K562 (cell line): ENCODE measurements at regions not wholly inside any gene's neighbourhood (a gene's known extent, or its start where the extent isn't known, plus 50 kb on each side); places are given as distances from the start of the nearest gene placed in this dataset.

Source experiments
- NBN ChIP-seq: fragments of 450-650 bp; IDR thresholded peaks from 2 replicates; pipeline ENCODE4 v1.6.1; 2016; ENCODE audit warnings: low read depth, mild to moderate bottlenecking
- NFRKB ChIP-seq: fragments of 450-650 bp; IDR thresholded peaks from 2 replicates; pipeline ENCODE4 v1.6.1; 2016; ENCODE audit warnings: low read depth
- PURB ChIP-seq: sonication (generic); formaldehyde crosslinking; IDR thresholded peaks from 2 replicates; pipeline ENCODE4 v1.9.0; 2021; ENCODE audit warnings: low read depth, mild to moderate bottlenecking, missing genetic modification reagents
- U2AF2 ChIP-seq: fragments of 200-400 bp; formaldehyde crosslinking; optimal IDR thresholded peaks from 2 replicates; pipeline ENCODE3; 2017; ENCODE audit warnings: low read depth, mild to moderate bottlenecking, low read length
- TF ChIP-seq, protein P1 (sequence below), 3 experiments: IDR thresholded peaks in 2 of 3; conservative IDR thresholded peaks in 1 of 3; 2 replicates each; pipeline ENCODE4 v1.5.1; 2011 to 2012; ENCODE audit warnings: low read length in 3 of 3, mild to moderate bottlenecking in 3 of 3, control low read depth in 2 of 3, improper control_type of control experiment in 1 of 3, inconsistent platforms in 1 of 3, low read depth in 1 of 3, mixed read lengths in 1 of 3, moderate library complexity in 1 of 3; ENCODE audit not compliant: insufficient read depth in 2 of 3
- TF ChIP-seq, protein P2 (sequence below): conservative IDR thresholded peaks from 2 replicates; pipeline ENCODE4 v1.6.1; 2011; ENCODE audit warnings: low read depth, mild to moderate bottlenecking, low read length; ENCODE audit not compliant: control insufficient read depth

DNA sequence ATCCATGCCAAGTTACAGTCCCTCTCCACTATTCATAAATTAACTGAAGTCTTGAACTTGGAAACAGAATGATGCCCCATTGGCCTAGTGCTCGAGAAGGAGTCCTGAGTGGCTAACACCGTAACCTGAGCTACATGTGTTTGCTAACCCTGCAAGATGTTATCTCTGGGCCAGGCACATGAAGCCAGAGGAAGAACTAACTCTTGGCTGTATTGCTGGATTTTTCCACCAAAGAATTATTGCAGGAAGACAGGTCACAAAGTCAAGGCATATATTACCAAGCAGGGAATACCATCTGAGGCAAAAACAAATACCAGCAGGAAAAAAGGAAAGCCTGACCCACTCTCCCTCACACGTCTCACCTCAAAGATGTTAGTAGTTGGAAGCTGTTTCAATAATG is 148.9 kb upstream of the PHACTR1 start:
- TF ChIP-seq NBN (no peak), NFRKB (no peak), PURB (no peak), U2AF2 (no peak)
- TF ChIP-seq, protein P1, sequence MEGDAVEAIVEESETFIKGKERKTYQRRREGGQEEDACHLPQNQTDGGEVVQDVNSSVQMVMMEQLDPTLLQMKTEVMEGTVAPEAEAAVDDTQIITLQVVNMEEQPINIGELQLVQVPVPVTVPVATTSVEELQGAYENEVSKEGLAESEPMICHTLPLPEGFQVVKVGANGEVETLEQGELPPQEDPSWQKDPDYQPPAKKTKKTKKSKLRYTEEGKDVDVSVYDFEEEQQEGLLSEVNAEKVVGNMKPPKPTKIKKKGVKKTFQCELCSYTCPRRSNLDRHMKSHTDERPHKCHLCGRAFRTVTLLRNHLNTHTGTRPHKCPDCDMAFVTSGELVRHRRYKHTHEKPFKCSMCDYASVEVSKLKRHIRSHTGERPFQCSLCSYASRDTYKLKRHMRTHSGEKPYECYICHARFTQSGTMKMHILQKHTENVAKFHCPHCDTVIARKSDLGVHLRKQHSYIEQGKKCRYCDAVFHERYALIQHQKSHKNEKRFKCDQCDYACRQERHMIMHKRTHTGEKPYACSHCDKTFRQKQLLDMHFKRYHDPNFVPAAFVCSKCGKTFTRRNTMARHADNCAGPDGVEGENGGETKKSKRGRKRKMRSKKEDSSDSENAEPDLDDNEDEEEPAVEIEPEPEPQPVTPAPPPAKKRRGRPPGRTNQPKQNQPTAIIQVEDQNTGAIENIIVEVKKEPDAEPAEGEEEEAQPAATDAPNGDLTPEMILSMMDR (IDR thresholded peaks at IDR 0.05 in 2 of 3, conservative IDR thresholded peaks at IDR 0.05 in 1 of 3; ENCODE audit: insufficient read depth in 2 of 3, low read depth in 1 of 3, low read length in 3 of 3), result no peak
- TF ChIP-seq, protein P2, sequence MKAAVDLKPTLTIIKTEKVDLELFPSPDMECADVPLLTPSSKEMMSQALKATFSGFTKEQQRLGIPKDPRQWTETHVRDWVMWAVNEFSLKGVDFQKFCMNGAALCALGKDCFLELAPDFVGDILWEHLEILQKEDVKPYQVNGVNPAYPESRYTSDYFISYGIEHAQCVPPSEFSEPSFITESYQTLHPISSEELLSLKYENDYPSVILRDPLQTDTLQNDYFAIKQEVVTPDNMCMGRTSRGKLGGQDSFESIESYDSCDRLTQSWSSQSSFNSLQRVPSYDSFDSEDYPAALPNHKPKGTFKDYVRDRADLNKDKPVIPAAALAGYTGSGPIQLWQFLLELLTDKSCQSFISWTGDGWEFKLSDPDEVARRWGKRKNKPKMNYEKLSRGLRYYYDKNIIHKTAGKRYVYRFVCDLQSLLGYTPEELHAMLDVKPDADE, result no peak
